SK-N-SH treated with all-trans-retinoic acid at 6 μM for 48 hours (cell line): ENCODE measurements at regions not wholly inside any gene's neighbourhood (a gene's known extent, or its start where the extent isn't known, plus 50 kb on each side); places are given as distances from the start of the nearest gene placed in this dataset.

Experiments
- ATAC-seq: fragments of 200-7000 bp; cut with Tn5 transposase; 3 replicates; pipeline ENCODE4 v1.9.1; 2020; ENCODE audit warnings: mild to moderate bottlenecking, moderate library complexity
- ARNTL ChIP-seq: fragments of 450-650 bp; formaldehyde crosslinking; IDR thresholded peaks from 2 replicates; pipeline ENCODE4 v1.5.0; 2020; ENCODE audit warnings: low read depth, mild to moderate bottlenecking, moderate library complexity, borderline replicate concordance
- BACH2 ChIP-seq: fragments of 250-450 bp; sonication (Bioruptor Pico); IDR thresholded peaks from 2 replicates; pipeline ENCODE4 v1.9.0; 2021; ENCODE audit warnings: mild to moderate bottlenecking, borderline replicate concordance
- CSDC2 ChIP-seq: fragments of 250-450 bp; sonication (Bioruptor Pico); IDR thresholded peaks from 2 replicates; pipeline ENCODE4 v1.5.0; 2020; ENCODE audit warnings: mild to moderate bottlenecking, moderate library complexity
- ESRRG ChIP-seq: fragments of 250-450 bp; sonication (Bioruptor Pico); IDR thresholded peaks from 2 replicates; pipeline ENCODE4 v1.6.1; 2021; ENCODE audit warnings: mild to moderate bottlenecking
- PPARA ChIP-seq: fragments of 250-450 bp; sonication (Bioruptor Pico); IDR thresholded peaks from 2 replicates; pipeline ENCODE4 v1.5.0; 2020; ENCODE audit warnings: mild to moderate bottlenecking, borderline replicate concordance
- RARB ChIP-seq: fragments of 250-450 bp; sonication (Bioruptor Pico); IDR thresholded peaks from 2 replicates; pipeline ENCODE4 v1.8.0; 2021; ENCODE audit warnings: mild to moderate bottlenecking, moderate library complexity
- SNAI2 ChIP-seq: fragments of 250-450 bp; sonication (Bioruptor Pico); IDR thresholded peaks from 2 replicates; pipeline ENCODE4 v1.5.0; 2020; ENCODE audit warnings: mild to moderate bottlenecking, moderate library complexity
- TCF4 ChIP-seq: fragments of 250-450 bp; sonication (Bioruptor Pico); IDR thresholded peaks from 2 replicates; pipeline ENCODE4 v1.8.0; 2021; ENCODE audit warnings: mild to moderate bottlenecking, moderate library complexity, borderline replicate concordance
- TOX ChIP-seq: fragments of 250-450 bp; sonication (Bioruptor Pico); IDR thresholded peaks from 2 replicates; pipeline ENCODE4 v1.8.0; 2021; ENCODE audit warnings: mild to moderate bottlenecking, moderate library complexity, borderline replicate concordance
- TSHZ2 ChIP-seq: fragments of 250-450 bp; sonication (Bioruptor Pico); IDR thresholded peaks from 2 replicates; pipeline ENCODE4 v1.5.0; 2020; ENCODE audit warnings: mild to moderate bottlenecking, moderate library complexity
- ZC3H10 ChIP-seq: fragments of 250-450 bp; sonication (Bioruptor Pico); IDR thresholded peaks from 2 replicates; pipeline ENCODE4 v1.5.1; 2021; ENCODE audit warnings: mild to moderate bottlenecking, moderate library complexity
- ZFP3 ChIP-seq: fragments of 250-450 bp; sonication (Bioruptor Pico); IDR thresholded peaks from 2 replicates; pipeline ENCODE4 v1.5.0; 2020; ENCODE audit warnings: mild to moderate bottlenecking, moderate library complexity
- ZFP30 ChIP-seq: fragments of 450-650 bp; formaldehyde crosslinking; IDR thresholded peaks from 2 replicates; pipeline ENCODE4 v1.5.0; 2022; ENCODE audit warnings: mild to moderate bottlenecking, moderate library complexity
- ZNF565 ChIP-seq: fragments of 450-650 bp; formaldehyde crosslinking; conservative IDR thresholded peaks from 2 replicates; pipeline ENCODE4 v1.5.0; 2020; ENCODE audit warnings: low read depth, mild to moderate bottlenecking, moderate library complexity
- ZNF70 ChIP-seq: fragments of 450-650 bp; formaldehyde crosslinking; IDR thresholded peaks from 2 replicates; pipeline ENCODE4 v1.5.0; 2020; ENCODE audit warnings: mild to moderate bottlenecking, moderate library complexity
- ZNF8 ChIP-seq: fragments of 450-650 bp; formaldehyde crosslinking; IDR thresholded peaks from 2 replicates; pipeline ENCODE4 v1.5.0; 2020; ENCODE audit warnings: mild to moderate bottlenecking, moderate library complexity
- TF ChIP-seq, protein P1 (sequence below): fragments of 250-450 bp; sonication (Bioruptor Pico); IDR thresholded peaks from 2 replicates; pipeline ENCODE4 v1.8.0; 2021; ENCODE audit warnings: low read depth, mild to moderate bottlenecking, moderate library complexity, borderline replicate concordance
- TF ChIP-seq, protein P2 (sequence below): fragments of 250-450 bp; sonication (Bioruptor Pico); IDR thresholded peaks from 2 replicates; pipeline ENCODE4 v1.8.0; 2020; ENCODE audit warnings: mild to moderate bottlenecking, moderate library complexity, borderline replicate concordance
- TF ChIP-seq, protein P3 (sequence below): fragments of 250-450 bp; sonication (Bioruptor Pico); IDR thresholded peaks from 2 replicates; pipeline ENCODE4 v1.5.1; 2021; ENCODE audit warnings: mild to moderate bottlenecking, moderate library complexity

GRCh38 chr2:128454980-128455720 is 136.5 kb upstream of the HS6ST1 start:
- no peak for ATAC-seq
- no peak for TF ChIP-seq CSDC2 (CRISPR knock-in tag)
- no peak for TF ChIP-seq SNAI2 (CRISPR knock-in tag)
- TF ChIP-seq ARNTL (CRISPR knock-in tag), result no peak
- no peak for TF ChIP-seq BACH2 (CRISPR knock-in tag)
- no peak for TF ChIP-seq RARB (CRISPR knock-in tag)
- TF ChIP-seq, protein P1, sequence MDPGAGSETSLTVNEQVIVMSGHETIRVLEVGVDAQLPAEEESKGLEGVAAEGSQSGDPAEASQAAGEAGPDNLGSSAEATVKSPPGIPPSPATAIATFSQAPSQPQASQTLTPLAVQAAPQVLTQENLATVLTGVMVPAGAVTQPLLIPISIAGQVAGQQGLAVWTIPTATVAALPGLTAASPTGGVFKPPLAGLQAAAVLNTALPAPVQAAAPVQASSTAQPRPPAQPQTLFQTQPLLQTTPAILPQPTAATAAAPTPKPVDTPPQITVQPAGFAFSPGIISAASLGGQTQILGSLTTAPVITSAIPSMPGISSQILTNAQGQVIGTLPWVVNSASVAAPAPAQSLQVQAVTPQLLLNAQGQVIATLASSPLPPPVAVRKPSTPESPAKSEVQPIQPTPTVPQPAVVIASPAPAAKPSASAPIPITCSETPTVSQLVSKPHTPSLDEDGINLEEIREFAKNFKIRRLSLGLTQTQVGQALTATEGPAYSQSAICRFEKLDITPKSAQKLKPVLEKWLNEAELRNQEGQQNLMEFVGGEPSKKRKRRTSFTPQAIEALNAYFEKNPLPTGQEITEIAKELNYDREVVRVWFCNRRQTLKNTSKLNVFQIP (CRISPR knock-in tag), result no peak
- no peak for TF ChIP-seq ZFP30 (CRISPR knock-in tag)
- no peak for TF ChIP-seq ZNF8 (CRISPR knock-in tag)
- no peak for TF ChIP-seq ZC3H10 (CRISPR knock-in tag)
- no peak for TF ChIP-seq ZNF565
- TF ChIP-seq PPARA (CRISPR knock-in tag), result no peak
- no peak for TF ChIP-seq TOX (CRISPR knock-in tag)

DNA sequence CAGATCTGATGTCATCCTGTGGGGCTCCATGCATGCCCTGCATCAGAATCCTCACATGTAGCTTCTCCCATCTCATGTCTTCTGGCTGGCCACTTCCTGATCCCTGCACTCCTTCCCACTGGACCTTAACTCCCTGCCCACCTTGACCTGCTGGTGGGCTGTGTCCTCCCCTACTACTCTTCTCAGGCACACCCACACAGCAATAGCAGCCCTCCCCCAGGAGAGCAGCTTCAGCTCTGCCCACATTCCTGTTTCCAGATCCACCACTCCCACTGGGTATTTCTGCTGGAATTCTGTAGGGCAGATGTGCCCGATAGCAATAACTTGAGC is 137.0 kb upstream of the HS6ST1 start:
- no peak for ATAC-seq
- TF ChIP-seq, protein P2, sequence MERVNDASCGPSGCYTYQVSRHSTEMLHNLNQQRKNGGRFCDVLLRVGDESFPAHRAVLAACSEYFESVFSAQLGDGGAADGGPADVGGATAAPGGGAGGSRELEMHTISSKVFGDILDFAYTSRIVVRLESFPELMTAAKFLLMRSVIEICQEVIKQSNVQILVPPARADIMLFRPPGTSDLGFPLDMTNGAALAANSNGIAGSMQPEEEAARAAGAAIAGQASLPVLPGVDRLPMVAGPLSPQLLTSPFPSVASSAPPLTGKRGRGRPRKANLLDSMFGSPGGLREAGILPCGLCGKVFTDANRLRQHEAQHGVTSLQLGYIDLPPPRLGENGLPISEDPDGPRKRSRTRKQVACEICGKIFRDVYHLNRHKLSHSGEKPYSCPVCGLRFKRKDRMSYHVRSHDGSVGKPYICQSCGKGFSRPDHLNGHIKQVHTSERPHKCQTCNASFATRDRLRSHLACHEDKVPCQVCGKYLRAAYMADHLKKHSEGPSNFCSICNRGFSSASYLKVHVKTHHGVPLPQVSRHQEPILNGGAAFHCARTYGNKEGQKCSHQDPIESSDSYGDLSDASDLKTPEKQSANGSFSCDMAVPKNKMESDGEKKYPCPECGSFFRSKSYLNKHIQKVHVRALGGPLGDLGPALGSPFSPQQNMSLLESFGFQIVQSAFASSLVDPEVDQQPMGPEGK, result no peak
- TF ChIP-seq ZNF70 (CRISPR knock-in tag), result no peak
- no peak for TF ChIP-seq RARB (CRISPR knock-in tag)
- TF ChIP-seq, all 23 proteins: peak for 0

DNA sequence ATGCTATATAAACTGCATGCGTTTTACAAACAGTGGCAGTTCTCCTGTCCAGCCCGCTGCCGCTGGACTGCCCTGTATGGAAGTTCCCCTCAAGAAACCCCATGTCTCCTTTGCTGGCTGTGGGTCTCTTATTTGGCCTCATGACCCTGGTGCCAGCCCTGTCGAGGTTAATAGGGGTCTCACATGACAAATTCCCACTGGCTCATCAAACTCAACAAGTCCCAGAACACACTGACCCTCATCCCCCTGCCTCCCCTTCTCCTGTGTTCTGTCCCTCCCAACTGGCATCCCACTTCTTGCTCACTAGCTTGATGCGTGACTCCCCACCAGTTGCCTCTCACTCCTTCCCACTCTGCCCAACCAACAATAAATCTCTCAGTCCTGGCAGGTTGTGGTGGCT is 137.6 kb upstream of the HS6ST1 start:
- ATAC-seq, result no peak
- no peak for TF ChIP-seq TOX (CRISPR knock-in tag)
- TF ChIP-seq ZFP3 (CRISPR knock-in tag), result no peak
- TF ChIP-seq, protein P3, sequence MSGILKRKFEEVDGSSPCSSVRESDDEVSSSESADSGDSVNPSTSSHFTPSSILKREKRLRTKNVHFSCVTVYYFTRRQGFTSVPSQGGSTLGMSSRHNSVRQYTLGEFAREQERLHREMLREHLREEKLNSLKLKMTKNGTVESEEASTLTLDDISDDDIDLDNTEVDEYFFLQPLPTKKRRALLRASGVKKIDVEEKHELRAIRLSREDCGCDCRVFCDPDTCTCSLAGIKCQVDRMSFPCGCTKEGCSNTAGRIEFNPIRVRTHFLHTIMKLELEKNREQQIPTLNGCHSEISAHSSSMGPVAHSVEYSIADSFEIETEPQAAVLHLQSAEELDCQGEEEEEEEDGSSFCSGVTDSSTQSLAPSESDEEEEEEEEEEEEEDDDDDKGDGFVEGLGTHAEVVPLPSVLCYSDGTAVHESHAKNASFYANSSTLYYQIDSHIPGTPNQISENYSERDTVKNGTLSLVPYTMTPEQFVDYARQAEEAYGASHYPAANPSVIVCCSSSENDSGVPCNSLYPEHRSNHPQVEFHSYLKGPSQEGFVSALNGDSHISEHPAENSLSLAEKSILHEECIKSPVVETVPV, result no peak
- TF ChIP-seq TCF4 (CRISPR knock-in tag), result no peak
- no peak for TF ChIP-seq CSDC2 (CRISPR knock-in tag)

DNA sequence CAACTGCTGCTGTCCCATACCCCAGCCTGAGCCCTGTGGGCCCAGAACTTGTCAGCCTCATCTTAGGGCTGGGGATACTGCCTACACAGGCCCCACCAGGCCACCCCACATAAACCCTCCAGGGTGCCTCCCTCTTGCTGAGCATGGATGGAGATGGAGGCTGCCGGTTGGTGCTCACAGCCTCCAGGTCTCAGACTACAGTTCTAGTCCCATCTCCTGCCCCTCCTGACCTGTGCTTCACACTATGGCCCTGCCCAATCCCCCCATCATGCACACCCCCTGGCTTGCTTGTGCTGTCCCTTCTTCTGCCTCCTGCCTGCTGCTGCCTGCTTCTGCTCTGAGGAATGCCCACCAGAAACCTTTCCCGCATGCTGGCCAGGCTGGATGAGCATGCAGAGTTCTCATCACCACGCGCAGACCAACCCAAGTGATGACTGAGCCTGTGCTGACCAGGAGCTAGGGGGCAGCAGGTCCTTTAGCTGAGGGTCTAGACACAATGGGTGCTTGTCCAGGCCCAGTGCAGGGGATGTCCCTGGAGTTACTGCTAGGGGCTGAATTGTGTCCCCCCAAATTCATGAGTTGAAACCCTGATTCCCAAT is 138.4 kb upstream of the HS6ST1 start:
- ATAC-seq, result no peak
- TF ChIP-seq, protein P1 (CRISPR knock-in tag), result no peak
- TF ChIP-seq ARNTL (CRISPR knock-in tag) (no peak), CSDC2 (CRISPR knock-in tag) (no peak), ZFP30 (CRISPR knock-in tag) (no peak), TSHZ2 (no peak), ESRRG (CRISPR knock-in tag) (no peak), PPARA (CRISPR knock-in tag) (no peak), ZC3H10 (CRISPR knock-in tag) (no peak), TOX (CRISPR knock-in tag) (no peak), ZNF565 (no peak)
- TF ChIP-seq, all 23 proteins: peak for 0
